ENCODE measurements at regions not wholly inside any gene's neighbourhood (a gene's known extent, or its start where the extent isn't known, plus 50 kb on each side); places are given as distances from the start of the nearest gene placed in this dataset.

DNA sequence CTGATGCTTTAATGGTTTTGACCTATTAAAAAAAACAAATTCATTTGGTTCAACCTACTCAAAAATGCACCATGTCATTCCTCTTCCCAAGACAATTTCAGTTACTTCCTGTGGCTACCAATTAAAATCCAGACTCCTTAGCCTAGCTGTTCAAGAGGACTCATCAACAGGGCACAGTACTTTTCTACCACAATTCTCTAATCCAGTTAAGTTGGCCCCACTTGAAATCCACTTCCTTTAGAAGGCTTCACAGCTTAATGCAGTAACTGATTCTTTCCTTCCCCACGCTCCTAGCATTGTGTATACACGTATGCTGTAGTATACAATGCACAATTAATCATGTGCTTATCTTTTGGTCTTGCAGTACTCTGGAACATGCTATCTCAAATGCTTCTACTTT lies 129.8 kb downstream of the UGT8 start:
- DNase-seq = no peak

DNA sequence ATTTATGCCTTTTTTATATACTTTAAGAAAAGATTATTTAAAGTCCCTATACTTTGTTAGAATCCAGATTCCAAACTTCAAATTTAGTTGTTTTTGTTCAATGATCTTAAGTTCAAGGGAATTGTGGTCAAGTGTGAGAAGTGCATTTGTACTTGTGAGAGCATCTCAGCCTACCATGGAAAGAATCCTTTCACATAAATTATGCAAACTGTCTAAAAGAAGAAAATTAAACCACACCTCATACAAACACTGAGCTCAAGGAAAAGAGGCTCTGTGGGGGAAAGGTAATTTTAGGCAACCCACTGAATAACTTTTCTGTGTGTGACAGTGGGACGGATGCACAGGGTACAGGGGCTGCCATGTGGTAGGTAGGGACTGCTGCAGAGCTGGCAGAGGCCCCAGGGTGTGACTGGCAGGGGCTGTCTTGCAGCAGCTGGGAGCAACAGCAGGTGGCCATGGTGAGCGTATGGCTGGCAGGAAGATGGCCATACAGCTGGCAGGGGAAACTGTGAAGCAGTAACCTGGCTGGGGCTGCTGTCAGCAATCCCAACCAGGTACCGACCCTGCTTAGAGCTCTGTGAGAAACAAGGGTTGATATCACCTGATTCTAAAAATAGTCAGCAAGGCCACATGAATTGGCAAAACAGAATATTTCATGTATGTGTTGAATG lies 130.6 kb downstream of the UGT8 start:
- peak; percentile 3 for DNase-seq

DNA sequence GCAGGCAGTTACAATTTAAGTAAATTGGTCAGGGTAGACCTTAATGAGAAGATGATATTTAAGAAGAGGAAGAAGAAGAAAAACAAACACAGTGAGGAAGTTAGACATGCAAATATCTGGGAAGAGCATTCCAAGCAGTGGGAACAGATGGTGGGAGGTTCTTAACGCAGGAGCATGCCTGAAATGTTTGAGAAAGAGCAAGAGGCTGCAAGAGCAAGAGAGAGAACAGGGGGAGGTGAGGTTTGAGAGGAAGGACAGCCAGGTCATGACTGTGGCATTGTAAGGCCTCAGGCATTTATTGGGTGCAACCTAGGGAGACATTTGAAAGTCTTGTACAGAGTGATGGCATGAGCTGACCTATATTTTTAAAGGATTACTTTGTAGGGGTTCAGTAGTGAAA lies 136.0 kb downstream of the UGT8 start:
- no peak for DNase-seq

DNA sequence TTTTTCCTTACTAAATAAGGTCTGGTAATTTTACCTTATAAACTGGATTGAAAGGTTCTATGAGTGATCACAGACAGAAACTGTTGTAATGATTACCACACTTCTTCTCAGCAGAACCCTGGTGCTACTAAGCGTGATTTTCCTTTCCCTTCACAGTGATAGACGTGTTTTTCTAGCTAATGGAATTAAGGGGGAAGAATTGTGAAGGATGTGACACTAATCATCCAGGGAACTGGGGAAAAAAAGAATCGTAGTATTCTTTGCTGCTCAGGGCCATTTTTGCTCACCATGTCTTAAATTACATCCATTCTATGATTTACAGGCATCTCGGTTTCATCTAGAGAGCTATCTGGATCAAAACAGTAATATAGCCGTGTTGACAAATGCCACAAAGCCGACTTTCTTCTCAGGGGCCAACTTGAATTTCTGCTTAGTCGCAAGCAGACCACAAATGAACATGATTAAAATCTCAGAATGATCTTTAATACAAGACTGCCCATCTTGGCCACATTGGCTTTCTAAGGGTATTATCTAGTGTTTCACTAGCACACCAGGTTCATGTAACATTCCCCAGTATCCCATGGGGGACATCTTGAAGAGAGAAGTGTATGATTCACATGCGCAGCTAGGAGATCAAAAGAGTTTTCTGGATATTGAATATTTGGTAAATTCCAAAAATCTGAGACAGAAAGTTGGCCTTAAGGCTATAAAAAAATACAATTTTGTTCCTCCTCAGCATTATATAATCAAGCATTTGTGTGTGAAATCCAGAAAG lies 154.0 kb downstream of the UGT8 start:
- DNase-seq = no peak

DNA sequence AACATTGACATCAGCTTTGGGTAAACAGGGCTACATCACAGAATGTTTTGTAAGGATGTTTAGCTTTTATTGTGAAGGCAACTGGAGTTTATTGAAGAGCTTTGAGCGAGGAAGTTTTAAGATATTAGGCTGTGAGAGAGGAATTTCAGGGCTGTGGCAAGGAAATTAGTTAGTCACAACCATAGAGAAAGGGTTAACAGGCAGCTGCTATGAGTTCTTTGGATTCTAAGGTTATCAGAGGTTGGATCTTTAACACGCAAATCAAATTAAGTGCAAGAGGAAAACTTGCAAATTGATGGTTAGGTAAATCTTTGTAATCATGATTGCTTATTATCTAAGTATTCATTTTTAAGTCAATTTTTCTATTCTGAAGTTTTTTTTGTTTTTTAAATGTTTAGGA lies 156.0 kb downstream of the UGT8 start:
- no peak for DNase-seq

DNA sequence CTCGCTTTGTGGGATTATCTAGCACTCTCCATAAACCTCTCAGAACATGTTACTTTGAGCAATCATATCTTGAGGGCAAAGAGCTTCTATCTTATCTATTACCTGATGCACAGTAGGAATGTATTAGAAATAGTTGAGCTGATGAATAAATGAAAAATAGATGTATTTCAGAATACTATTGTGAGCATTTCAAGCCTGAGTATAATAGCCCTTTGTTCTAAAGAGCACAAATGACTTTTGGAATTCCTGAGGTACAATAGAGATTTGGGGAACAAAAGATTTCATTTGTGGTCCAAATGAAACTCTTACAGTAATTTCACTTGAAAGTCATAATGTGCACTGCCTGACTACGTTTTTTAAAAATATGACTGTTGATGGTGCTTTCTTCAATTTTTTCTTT lies 159.5 kb downstream of the UGT8 start:
- no peak for DNase-seq

DNA sequence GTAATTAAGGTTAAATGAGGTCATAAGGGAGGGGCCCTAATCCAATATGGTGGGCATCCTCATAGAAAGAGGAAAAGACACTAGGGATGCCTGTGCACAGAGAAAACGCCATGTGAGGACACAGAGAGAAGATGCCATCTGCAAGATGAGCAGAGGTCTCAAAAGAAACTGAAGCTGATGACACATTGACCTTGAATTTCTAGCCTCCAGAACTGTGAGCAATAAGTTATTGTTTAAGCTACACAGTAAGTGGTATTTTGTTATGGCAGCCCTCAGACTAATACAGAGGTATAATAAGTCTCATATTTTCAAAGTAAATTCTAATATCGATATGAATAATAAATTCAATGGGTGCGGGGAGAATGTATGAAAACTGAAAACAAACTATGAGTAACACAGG lies 169.9 kb downstream of the UGT8 start:
- no peak for DNase-seq

DNA sequence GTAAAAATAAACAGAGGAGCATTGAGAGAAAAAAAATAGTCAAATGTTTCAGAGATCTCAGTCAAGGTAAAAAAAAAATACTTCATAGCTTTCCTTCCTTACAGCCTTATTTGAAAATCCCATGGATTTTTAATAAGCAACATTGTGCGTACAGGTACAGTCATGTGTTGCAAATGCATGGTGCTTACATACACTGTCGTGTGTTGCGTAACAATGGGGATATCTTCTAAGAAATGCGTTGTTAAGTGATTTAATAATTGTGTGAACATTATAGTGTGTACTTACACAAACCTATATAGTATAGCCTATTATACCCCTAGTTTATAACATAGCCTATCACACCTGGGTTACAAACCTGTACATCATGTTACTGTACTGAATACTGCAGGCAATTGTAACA lies 172.0 kb downstream of the UGT8 start:
- DNase-seq = no peak

DNA sequence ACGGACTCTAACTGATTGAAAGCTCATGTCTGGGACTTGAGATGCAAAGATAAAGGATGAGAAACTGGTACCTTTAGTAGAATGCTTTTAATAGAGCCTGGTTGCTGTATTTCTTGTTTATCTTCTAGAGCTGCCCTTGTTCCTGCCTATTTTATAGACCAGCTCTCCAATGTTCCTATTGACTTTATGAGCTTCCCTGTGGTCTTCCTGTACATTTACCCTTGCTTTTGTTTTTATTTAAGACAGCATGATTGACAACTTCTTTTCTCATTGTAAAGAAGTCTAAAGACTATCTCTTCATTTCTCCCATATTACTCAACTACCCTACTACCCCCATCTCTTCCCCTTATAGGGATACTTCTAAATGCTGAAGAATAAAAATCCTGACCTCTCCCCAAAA lies 174.7 kb downstream of the UGT8 start:
- DNase-seq = no peak

Data from SHP77 treated with DMSO at 0.1 percent for 48 hours (cell line).